ENCODE measurements at regions not wholly inside any gene's neighbourhood (a gene's known extent, or its start where the extent isn't known, plus 50 kb on each side); places are given as distances from the start of the nearest gene placed in this dataset.

- no peaks in the 10 kb centered on the region for H3K36me3 Mint-ChIP-seq (ENCODE audit: low read depth)
- ATAC-seq (ENCODE audit: poor library complexity): no peak
- H3K4me1 Mint-ChIP-seq (ENCODE audit: low read depth): no peaks in the 10 kb centered on the region
- Histone ChIP-seq H3K27ac (ENCODE audit: low read depth in 1 of 2, low read length in 2 of 2) (no peak overlapping the region), H3K4me3 (ENCODE audit: low read length) (no peak overlapping the region), H3K27me3 (ENCODE audit: control insufficient read depth in 1 of 2, insufficient read depth in 2 of 2, low read length in 2 of 2) (no peaks in the 10 kb centered on the region), H3K4me1 (ENCODE audit: insufficient read depth, low read length) (no peaks in the 10 kb centered on the region), H3K9me3 (ENCODE audit: control insufficient read depth in 1 of 2, insufficient read depth in 1 of 2, low read length in 2 of 2) (no peaks in the 10 kb centered on the region), H3K36me3 (ENCODE audit: insufficient read depth, low read length) (no peaks in the 10 kb centered on the region)
- H3K4me3 Mint-ChIP-seq: no peak overlapping the region
- CTCF ChIA-PET: no interaction called here
- POLR2A ChIA-PET: no interaction called here
- no peak for DNase-seq
- no peak for TF ChIP-seq CTCF (IDR thresholded peaks at IDR 0.05)
- no peaks in the 10 kb centered on the region for H3K9me3 Mint-ChIP-seq
- H3K27ac Mint-ChIP-seq: no peak overlapping the region
- intact Hi-C loops (cut with DNase I, micrococcal nuclease): no loop called here
- H3K27me3 Mint-ChIP-seq: peaks cover 6% of the 10 kb centered on the region
Observed at GRCh38 chr2:83949361-83949760, 509.7 kb downstream of the SUCLG1 start.

GRCh38 chr2:83944191-83944590 is 514.9 kb downstream of the SUCLG1 start:
- no peak overlapping the region for H3K27ac ChIP-seq (ENCODE audit: low read depth in 1 of 2, low read length in 2 of 2)
- Mint-ChIP-seq H3K9me3 (no peaks in the 10 kb centered on the region), H3K4me3 (no peak overlapping the region), H3K36me3 (ENCODE audit: low read depth) (no peaks in the 10 kb centered on the region), H3K27me3 (peaks cover 6% of the 10 kb centered on the region), H3K4me1 (ENCODE audit: low read depth) (no peaks in the 10 kb centered on the region), H3K27ac (no peak overlapping the region)
- ChIA-PET CTCF (no interaction called here), POLR2A (no interaction called here)
- no peak for TF ChIP-seq CTCF (IDR thresholded peaks at IDR 0.05)
- intact Hi-C loops (cut with DNase I, micrococcal nuclease): no loop called here
- H3K4me1 ChIP-seq (ENCODE audit: insufficient read depth, low read length): no peaks in the 10 kb centered on the region
- ATAC-seq (ENCODE audit: poor library complexity): no peak
- H3K36me3 ChIP-seq (ENCODE audit: insufficient read depth, low read length): no peaks in the 10 kb centered on the region
- no peak for DNase-seq
- no peak overlapping the region for H3K4me3 ChIP-seq (ENCODE audit: low read length)
- no peaks in the 10 kb centered on the region for H3K9me3 ChIP-seq (ENCODE audit: control insufficient read depth in 1 of 2, insufficient read depth in 1 of 2, low read length in 2 of 2)
- H3K27me3 ChIP-seq (ENCODE audit: control insufficient read depth in 1 of 2, insufficient read depth in 2 of 2, low read length in 2 of 2): no peaks in the 10 kb centered on the region

GRCh38 chr2:83943265-83943664 is 515.8 kb downstream of the SUCLG1 start:
- H3K36me3 ChIP-seq (ENCODE audit: insufficient read depth, low read length): no peaks in the 10 kb centered on the region
- Mint-ChIP-seq H3K4me1 (ENCODE audit: low read depth) (no peaks in the 10 kb centered on the region), H3K27me3 (peaks cover 6% of the 10 kb centered on the region), H3K27ac (no peak overlapping the region), H3K36me3 (ENCODE audit: low read depth) (no peaks in the 10 kb centered on the region), H3K9me3 (no peaks in the 10 kb centered on the region), H3K4me3 (no peak overlapping the region)
- ChIA-PET POLR2A (no interaction called here), CTCF (no interaction called here)
- H3K4me1 ChIP-seq (ENCODE audit: insufficient read depth, low read length): no peaks in the 10 kb centered on the region
- no peak for TF ChIP-seq CTCF (IDR thresholded peaks at IDR 0.05)
- H3K27me3 ChIP-seq (ENCODE audit: control insufficient read depth in 1 of 2, insufficient read depth in 2 of 2, low read length in 2 of 2): no peaks in the 10 kb centered on the region
- H3K9me3 ChIP-seq (ENCODE audit: control insufficient read depth in 1 of 2, insufficient read depth in 1 of 2, low read length in 2 of 2): no peaks in the 10 kb centered on the region
- H3K4me3 ChIP-seq (ENCODE audit: low read length): no peak overlapping the region
- DNase-seq (no peak), ATAC-seq (ENCODE audit: poor library complexity) (no peak)
- intact Hi-C loops (cut with DNase I, micrococcal nuclease): no loop called here
- no peak overlapping the region for H3K27ac ChIP-seq (ENCODE audit: low read depth in 1 of 2, low read length in 2 of 2)
